ENCODE measurements at regions not wholly inside any gene's neighbourhood (a gene's known extent, or its start where the extent isn't known, plus 50 kb on each side); places are given as distances from the start of the nearest gene placed in this dataset.
"Not testable (repeated sequence)": the region's sequence is repeated elsewhere in the genome, so short reads cannot be mapped to it uniquely, and the experiment has no call there.

- no peak for DNase-seq (ENCODE audit: low spot score)
Observed at GRCh38 chr12:13924286-13924685, 57.1 kb downstream of the GRIN2B start.

- DNase-seq (ENCODE audit: low spot score) = no peak
Observed at GRCh38 chr12:13918897-13919296, 62.5 kb downstream of the GRIN2B start.

- DNase-seq (ENCODE audit: low spot score) = no peak
Observed at GRCh38 chr12:13915096-13915495, 66.3 kb downstream of the GRIN2B start.

DNA sequence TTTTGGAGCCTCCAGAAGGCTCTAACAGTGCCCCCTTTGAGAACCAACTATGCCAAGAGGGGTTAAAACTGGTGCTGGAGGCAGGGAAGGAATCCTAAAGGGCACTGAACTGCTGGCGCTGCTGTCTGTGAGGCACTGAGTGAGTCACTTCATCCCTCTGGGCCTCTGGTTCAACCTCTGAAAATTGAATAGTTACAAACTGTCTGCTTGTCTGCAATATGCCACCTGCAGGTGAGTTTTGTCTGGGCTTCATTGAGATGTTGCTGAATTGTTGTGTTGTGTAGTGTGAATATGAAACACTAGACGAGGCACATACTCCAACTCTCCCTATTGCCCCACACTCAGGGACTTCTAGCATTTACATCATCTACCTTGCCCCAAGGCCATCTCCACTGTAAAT, 68.0 kb downstream of the GRIN2B start:
- DNase-seq (ENCODE audit: low spot score) = no peak

DNA sequence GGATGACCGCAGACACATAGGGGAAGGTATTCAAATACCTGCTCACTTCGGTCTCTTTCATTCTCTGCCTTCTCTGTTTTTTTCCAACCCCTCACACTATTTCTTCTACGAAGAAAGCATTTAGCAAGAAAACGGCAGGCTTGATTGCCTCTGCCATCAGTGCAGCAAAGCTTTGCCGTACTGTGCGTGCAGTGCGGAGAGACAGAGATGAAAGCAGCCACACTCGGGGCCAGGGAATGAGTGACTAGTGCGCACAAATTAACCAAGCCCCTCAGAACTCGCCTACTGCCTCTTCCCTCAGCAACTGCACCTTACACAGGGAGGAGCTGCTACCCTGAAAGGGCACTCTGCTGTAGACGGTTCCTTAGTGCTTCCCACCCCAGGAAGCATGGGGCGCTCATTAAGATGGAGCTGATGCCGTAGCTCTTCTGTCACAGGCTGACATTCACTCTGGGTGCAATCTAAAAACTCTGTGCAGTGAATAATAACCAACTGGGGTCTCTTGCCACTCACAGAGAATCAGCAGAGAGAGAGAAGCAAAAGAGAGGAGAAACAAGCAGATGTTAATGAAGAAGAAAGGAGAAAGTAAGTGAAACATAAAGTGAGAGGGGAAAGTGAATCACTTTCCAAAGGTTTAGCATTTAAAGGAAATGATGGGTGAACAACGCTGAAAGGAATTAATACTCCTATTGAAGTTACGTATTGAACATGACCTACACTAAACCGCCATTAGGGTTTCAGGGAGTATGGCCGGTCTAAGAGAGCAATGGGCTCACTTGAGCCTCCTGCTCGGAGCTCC, 69.4 kb downstream of the GRIN2B start:
- DNase-seq (ENCODE audit: low spot score) = no peak

DNA sequence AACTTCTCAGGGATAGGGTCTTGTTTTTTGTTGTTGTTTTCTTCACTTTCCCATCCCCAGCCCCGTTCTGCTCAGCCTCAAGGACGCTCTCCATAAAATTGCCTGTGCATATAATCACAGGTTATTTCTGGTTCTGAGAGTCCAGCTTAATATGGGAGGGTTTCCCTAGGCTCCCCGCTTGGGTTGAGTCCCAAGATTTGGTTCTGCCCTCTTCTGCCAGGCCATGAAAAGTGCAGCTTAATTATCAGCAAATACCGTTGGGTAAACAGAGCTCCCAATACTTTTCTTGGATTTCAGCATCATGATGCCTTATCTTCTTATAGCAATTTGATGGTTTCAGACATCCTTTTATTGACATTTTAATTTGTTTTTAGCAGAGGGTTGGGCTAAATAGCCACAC, 75.6 kb downstream of the GRIN2B start:
- no peak for DNase-seq (ENCODE audit: low spot score)

DNA sequence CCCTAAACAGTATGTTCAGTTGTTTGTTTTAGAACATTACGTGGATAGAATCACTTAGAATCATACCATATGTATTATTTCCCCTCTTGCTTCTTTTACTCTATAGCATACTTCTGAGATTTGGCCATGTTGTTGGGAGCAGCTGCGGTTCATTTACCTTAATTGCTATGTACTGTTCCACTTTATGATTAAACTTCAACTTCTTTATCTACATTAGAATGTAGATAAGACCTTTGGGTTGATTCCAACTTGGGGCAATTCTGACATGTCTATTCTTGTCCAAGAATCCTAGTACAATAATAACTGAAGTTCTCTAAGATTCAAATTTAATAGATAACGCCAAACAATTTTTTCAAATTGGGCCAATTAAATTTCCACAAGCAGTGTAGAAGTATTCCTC, 80.7 kb downstream of the GRIN2B start:
- no peak for DNase-seq (ENCODE audit: low spot score)

- DNase-seq (ENCODE audit: low spot score) = not testable (repeated sequence)
Observed at GRCh38 chr12:13898387-13898786, 83.0 kb downstream of the GRIN2B start.

GRCh38 chr12:13897811-13898210, 83.6 kb downstream of the GRIN2B start:
- DNase-seq (ENCODE audit: low spot score) = no peak

DNA sequence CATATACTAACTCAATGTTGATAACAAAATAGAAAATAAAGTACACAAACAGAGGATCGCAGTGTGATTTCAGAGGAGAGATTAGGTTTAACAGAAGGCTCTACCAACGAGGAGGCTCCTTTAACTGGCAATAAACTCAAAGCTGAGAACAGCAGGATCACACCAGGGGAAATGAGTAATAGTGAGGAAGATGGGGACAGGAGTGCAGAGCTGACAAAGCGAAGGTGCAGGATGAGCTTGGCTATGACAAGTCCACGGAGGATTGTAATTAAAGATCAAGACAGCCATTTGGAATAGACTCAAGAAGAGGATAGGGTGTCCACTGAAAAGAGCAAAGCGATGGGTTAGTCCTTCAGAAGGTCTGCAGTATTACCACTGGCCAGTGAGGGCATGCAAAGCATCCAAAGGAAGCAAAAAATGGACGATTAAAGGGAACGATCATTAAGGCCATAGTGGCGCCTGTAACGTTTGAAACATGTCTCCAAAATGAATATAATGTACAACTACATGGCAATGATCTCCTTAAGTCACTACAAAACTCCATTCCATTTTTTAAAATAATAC, 85.3 kb downstream of the GRIN2B start:
- no peak for DNase-seq (ENCODE audit: low spot score)

- no peak for DNase-seq (ENCODE audit: low spot score)
Observed at GRCh38 chr12:13891902-13892301, 89.5 kb downstream of the GRIN2B start.

DNA sequence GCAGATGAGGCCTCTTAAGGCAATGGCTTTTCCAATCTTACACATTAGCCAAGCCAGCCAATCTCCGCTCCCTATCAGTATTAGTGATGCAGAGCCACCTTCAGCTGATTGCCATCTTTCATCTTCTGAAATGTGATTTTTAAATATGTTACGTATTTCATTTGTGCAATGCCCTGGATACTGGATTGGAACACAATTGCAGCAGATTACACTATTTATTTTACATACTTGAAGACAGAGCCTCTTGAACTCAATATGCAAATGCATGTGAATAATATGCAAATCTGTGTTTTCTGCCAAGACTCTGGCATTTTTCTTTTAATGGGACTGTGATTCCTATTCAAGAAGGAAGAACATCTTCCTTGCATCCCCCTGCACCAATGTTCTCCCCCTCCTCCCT, 90.5 kb downstream of the GRIN2B start:
- no peak for DNase-seq (ENCODE audit: low spot score)

GRCh38 chr12:13887779-13888388, 93.5 kb downstream of the GRIN2B start:
- peak; percentile 6 for DNase-seq (ENCODE audit: low spot score)

GRCh38 chr12:13882176-13882575, 99.2 kb downstream of the GRIN2B start:
- DNase-seq (ENCODE audit: low spot score) = no peak

DNA sequence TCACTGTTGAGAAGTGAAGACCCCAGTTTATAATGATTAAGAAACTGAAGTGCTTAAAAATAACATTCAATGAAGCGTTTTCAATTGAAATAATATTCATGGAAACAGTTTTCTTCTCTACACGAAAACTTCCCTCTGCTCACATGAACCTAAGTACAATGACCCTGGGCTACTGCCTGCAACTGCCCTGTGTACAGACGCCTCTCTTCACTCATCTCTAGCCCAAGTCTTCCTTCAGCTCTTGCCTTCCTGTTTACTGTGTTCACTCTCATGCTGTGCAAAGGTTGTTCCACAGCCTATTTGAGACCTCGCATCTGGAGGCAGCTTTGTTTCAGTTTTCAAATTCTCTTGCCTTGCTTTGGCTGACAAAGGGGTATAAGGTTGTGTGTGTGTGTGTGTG, 100.8 kb downstream of the GRIN2B start:
- no peak for DNase-seq (ENCODE audit: low spot score)

GRCh38 chr12:13875744-13876143, 105.7 kb downstream of the GRIN2B start:
- no peak for DNase-seq (ENCODE audit: low spot score)

DNA sequence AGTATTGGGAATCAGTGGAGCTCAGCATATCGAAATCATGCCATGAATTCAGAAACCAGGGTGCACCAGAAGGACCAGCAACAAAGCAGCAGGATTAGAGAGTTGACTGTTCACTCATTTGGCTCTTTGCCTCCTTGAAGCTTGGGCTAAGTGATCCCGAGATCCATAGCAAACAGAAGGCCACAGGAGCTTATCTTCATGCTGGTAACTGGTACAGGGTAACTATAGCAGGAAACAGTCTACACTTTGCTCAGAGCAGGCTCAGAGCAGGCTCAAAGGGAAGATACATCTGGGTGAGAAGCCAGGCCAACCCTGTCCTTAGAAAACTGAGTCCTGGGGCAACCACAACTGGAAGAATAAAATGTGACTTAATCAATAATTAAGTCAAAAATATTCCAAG, 111.1 kb downstream of the GRIN2B start:
- DNase-seq (ENCODE audit: low spot score) = no peak

- DNase-seq (ENCODE audit: low spot score) = peak; percentile 49
Observed at GRCh38 chr12:13864081-13864673, 117.2 kb downstream of the GRIN2B start.

DNA sequence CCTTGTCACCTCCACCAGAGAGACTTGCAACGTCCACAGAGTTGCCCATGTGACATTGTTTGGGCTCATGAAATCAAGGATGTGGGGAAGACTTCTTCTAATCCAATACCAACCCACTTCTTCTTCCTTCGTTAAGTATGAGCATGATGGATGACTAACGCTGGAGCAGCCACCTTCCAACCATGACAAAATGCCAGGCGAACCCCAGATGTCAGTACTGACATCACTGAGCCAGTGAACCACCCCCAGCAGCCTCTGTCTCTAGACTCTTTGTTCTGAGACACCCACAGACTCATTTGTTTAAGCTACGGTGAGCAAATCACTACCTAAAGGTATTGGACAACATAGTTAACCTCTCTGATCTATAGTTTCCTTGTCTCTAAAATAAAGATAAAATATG, 123.7 kb downstream of the GRIN2B start:
- DNase-seq (ENCODE audit: low spot score) = no peak

DNA sequence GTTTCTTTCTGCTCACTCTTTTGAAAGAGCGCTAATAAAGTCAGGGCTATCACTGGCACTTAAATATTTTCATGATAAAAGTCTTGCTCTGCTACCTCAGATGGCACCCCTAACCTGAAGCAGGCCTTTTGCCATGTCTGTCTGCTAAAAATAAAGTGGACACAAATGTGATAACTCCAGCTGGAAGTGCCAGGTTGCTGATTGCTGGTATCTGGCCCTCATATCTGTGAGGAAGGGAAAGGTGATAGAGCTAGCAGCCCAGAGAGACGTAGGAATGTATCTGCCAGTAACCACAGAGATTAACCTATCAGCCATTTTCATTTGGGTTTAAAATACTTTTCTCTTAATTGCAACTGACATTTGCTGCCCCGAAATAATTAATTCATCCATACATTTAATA, 127.9 kb downstream of the GRIN2B start:
- DNase-seq (ENCODE audit: low spot score) = no peak

DNA sequence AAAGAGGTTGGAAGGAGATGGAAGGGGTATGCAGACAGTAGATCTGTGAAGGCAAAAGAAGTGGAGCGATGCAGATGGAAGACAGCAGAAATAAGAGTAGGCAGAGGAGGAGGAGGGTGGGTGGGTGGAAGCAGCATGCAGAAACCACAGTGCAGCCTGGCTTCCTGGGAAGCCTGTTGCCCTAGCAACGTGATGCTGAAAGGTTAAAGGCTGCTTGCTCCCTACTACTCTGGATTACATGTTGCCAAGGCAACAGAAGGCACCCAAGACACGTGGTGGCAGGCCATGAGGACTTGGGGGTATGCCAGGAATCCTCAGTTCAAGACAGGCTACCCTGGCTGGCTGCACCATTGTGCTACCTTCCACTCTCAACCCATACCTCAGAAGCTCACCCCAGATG, 129.6 kb downstream of the GRIN2B start:
- DNase-seq (ENCODE audit: low spot score) = no peak

DNA sequence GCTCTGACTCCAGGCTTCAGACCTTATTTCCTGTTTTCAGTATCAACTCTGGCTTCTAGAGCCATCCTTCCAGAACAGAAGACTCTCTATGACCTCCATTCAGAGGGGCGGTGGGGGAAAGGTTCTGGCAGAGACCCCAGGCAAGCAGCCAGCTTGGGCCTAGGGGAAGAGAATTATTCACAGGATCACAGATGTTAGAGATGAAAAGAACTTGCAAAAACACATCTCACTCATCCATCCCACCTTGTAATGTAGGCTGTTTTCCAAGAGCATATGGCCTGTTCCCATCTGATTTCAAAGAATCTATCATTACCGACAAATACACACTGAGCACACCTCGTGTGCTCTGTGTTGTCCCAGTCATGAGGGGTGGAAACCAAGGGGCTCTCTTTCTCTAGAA, 131.9 kb downstream of the GRIN2B start:
- DNase-seq (ENCODE audit: low spot score) = no peak

DNA sequence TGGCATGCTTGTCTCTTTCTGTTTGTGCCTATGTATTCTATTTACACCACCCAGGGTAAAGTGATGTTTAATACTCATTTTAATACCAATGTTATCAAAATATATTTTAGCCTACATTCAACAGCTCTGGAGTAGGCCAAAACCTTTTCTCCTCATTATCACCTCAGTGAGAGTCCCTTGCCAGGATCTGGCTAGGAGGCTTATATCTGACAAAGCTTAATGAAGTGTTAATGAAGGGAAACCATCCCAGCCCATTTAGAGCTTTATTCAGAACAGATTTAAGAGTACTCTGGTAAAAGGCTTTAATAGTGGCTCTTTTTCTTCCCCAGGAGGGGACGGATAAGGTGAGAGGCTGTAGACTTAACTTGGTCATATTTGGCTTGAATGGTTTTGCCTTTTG, 137.6 kb downstream of the GRIN2B start:
- DNase-seq (ENCODE audit: low spot score) = no peak

Measured in HuH-7 (cell line).